B cell (primary cell): ENCODE measurements at regions not wholly inside any gene's neighbourhood (a gene's known extent, or its start where the extent isn't known, plus 50 kb on each side); places are given as distances from the start of the nearest gene placed in this dataset. TPM values are rescaled to one million over a fixed set of nuclear protein-coding genes. Genes with fewer than 3 reads are reported as not detected.
"Not testable (repeated sequence)": the region's sequence is repeated elsewhere in the genome, so short reads cannot be mapped to it uniquely, and the experiment has no call there.

Experiments used
- ATAC-seq: fragments of 200-7000 bp; cut with Tn5 transposase; one replicate; pipeline ENCODE4 v1.10.0; 2021; ENCODE audit warnings: low read depth, mild to moderate bottlenecking, moderate number of reproducible peaks, moderate library complexity
- CTCF ChIA-PET: fragments of 350-600 bp; sonication (Branson Sonifier 250); formaldehyde crosslinking; loops from one replicate; lab custom pipeline; 2021; ENCODE audit warnings: antibody characterized with exemption, inconsistent platforms; lab: Charles Lee
- POLR2A ChIA-PET: fragments of 350-600 bp; sonication (Branson Sonifier 250); formaldehyde crosslinking; loops from one replicate; lab custom pipeline; 2021; ENCODE audit warnings: antibody characterized with exemption; lab: Charles Lee
- DNase-seq: peaks from one replicate; pipeline ENCODE4 v3.0.0; 2013
- H2AFZ ChIP-seq: 2 replicates; pipeline ENCODE4 v1.6.1; 2012; ENCODE audit warnings: mild to moderate bottlenecking, low read depth, low read length; ENCODE audit not compliant: insufficient read depth, poor library complexity, severe bottlenecking
- H3K27ac ChIP-seq, 2 donors: 1 replicate in 1 of 2; 2 replicates in 1 of 2; pipeline ENCODE4 v1.5.1; 2012 to 2013; ENCODE audit warnings: low read length in 2 of 2, mild to moderate bottlenecking in 2 of 2, moderate library complexity in 1 of 2
- H3K27me3 ChIP-seq, 4 experiments: fragments of 200-600 bp in 1 of 4; sonication (generic) in 1 of 4; replicated peaks in 1 of 4; 1 replicate in 2 of 4; 2 replicates in 2 of 4; pipeline versions ENCODE4 v1.6.1 to v1.7.0; 2013 to 2016; ENCODE audit warnings: low read length in 3 of 4, mild to moderate bottlenecking in 2 of 4, mixed read lengths in 1 of 4, moderate library complexity in 1 of 4; ENCODE audit not compliant: insufficient read depth in 4 of 4, control insufficient read depth in 3 of 4; ENCODE audit errors: control extremely low read depth in 1 of 4
- H3K36me3 ChIP-seq, 2 experiments: replicated peaks in 1 of 2; 1 replicate in 1 of 2; 2 replicates in 1 of 2; pipeline versions ENCODE4 v1.6.1 to v1.7.1; 2013; ENCODE audit warnings: low read length in 1 of 2; ENCODE audit not compliant: insufficient read depth in 2 of 2, control insufficient read depth in 1 of 2; ENCODE audit errors: control extremely low read depth in 1 of 2, extremely low read depth in 1 of 2
- H3K4me1 ChIP-seq, 2 donors: fragments of 200-600 bp in 1 of 2; sonication (generic) in 1 of 2; 1 replicate in 1 of 2; 2 replicates in 1 of 2; pipeline versions ENCODE4 v1.5.1 to v1.6.1; 2013 to 2017; ENCODE audit warnings: low read length in 2 of 2; ENCODE audit not compliant: control insufficient read depth in 2 of 2, insufficient read depth in 2 of 2
- H3K4me2 ChIP-seq: replicated peaks from 2 replicates; pipeline ENCODE3; 2012; ENCODE audit warnings: mild to moderate bottlenecking, low read depth, low read length; ENCODE audit not compliant: poor library complexity, severe bottlenecking
- H3K4me3 ChIP-seq, 5 experiments: fragments of 200-600 bp in 1 of 5; sonication (generic) in 1 of 5; 1 replicate in 3 of 5; 2 replicates in 2 of 5; pipeline versions ENCODE4 v1.5.1 to v1.7.0; 2011 to 2016; ENCODE audit warnings: low read length in 4 of 5, mild to moderate bottlenecking in 4 of 5, low read depth in 2 of 5, control low read depth in 1 of 5, moderate library complexity in 1 of 5; ENCODE audit not compliant: insufficient read depth in 1 of 5; ENCODE audit errors: control extremely low read depth in 1 of 5, extremely low read depth in 1 of 5
- H3K79me2 ChIP-seq: fragments of 200-600 bp; sonication (generic); one replicate; pipeline ENCODE4 v1.6.0; 2016; ENCODE audit warnings: low read length; ENCODE audit not compliant: control insufficient read depth, insufficient read depth
- H3K9ac ChIP-seq: fragments of 200-600 bp; sonication (generic); 2 replicates; pipeline ENCODE4 v1.6.1; 2017; ENCODE audit warnings: mild to moderate bottlenecking, low read length, moderate library complexity
- H3K9me3 ChIP-seq, 3 donors: one replicate each; pipeline versions ENCODE4 v1.6.1 to v1.7.1; 2013; ENCODE audit warnings: low read length in 2 of 3; ENCODE audit not compliant: control insufficient read depth in 2 of 3, insufficient read depth in 1 of 3; ENCODE audit errors: control extremely low read depth in 1 of 3
- H4K20me1 ChIP-seq: 2 replicates; pipeline ENCODE4 v1.6.0; 2012; ENCODE audit warnings: mild to moderate bottlenecking, low read length; ENCODE audit not compliant: insufficient read depth, control insufficient read depth, poor library complexity, severe bottlenecking
- H3K27ac Mint-ChIP-seq: one replicate; pipeline ENCODE4 v1.8.0; 2021; ENCODE audit warnings: mixed read lengths
- H3K27me3 Mint-ChIP-seq: one replicate; pipeline ENCODE4 v1.8.0; 2021; ENCODE audit warnings: mixed read lengths
- H3K4me1 Mint-ChIP-seq: one replicate; pipeline ENCODE4 v1.8.0; 2021; ENCODE audit warnings: mixed read lengths
- H3K4me3 Mint-ChIP-seq: one replicate; pipeline ENCODE4 v1.8.0; 2021; ENCODE audit warnings: mixed read lengths
- H3K9me3 Mint-ChIP-seq: one replicate; pipeline ENCODE4 v1.8.0; 2022; ENCODE audit warnings: mixed read lengths; ENCODE audit not compliant: insufficient read depth
- CTCF ChIP-seq: fragments of 200-600 bp; IDR thresholded peaks from one replicate; pipeline ENCODE4 v1.8.0; 2022; ENCODE audit warnings: antibody characterized with exemption, mild to moderate bottlenecking
- EZH2 ChIP-seq: IDR thresholded peaks from 2 replicates; pipeline ENCODE4 v1.6.1; 2012; ENCODE audit warnings: borderline replicate concordance, low read depth, mild to moderate bottlenecking, moderate library complexity, low read length; ENCODE audit not compliant: insufficient read depth, poor library complexity, severe bottlenecking
- WGBS: methylation state at CpG from one replicate; pipeline ENCODE4 v1.1.5; 2013; ENCODE audit warnings: missing lambda C conversion rate; ENCODE audit not compliant: insufficient coverage; 5-methylcytosine and 5-hydroxymethylcytosine counted together
- intact Hi-C: fragments of 100-400 bp; cut with micrococcal nuclease; formaldehyde crosslinking; loops from one replicate; pipeline ENCODE4 v1.10.0; 2022
- small RNA-seq: library from RNA; depleted of rRNA; stranded (forward); fragments of <200 nt; gene quantifications from one replicate; pipeline ENCODE3, GENCODE V24; 2012; ENCODE audit warnings: low replicate concordance, low read depth; ENCODE audit not compliant: insufficient read length

GRCh38 chr9:97096793-97097192, 57.9 kb upstream of the CTSV start:
- Histone ChIP-seq H3K79me2 (no peaks in the 10 kb centered on the region), H3K4me2 (no peak overlapping the region), H3K27ac (no peak overlapping the region), H4K20me1 (no peaks in the 10 kb centered on the region), H2AFZ (no peak overlapping the region), H3K9me3 (no peaks in the 10 kb centered on the region), H3K9ac (no peak overlapping the region), H3K27me3 (peaks cover 0 to 4% (median 0%) of the 10 kb centered on the region in 4 experiments), H3K36me3 (no peaks in the 10 kb centered on the region), H3K4me3 (no peak overlapping the region), H3K4me1 (no peaks in the 10 kb centered on the region)
- Mint-ChIP-seq H3K4me3 (no peak overlapping the region), H3K9me3 (no peaks in the 10 kb centered on the region), H3K27ac (no peak overlapping the region), H3K27me3 (peaks cover 19% of the 10 kb centered on the region), H3K4me1 (no peaks in the 10 kb centered on the region)
- ChIA-PET POLR2A (no interaction called here), CTCF (no interaction called here)
- intact Hi-C loops: no loop called here
- no peak for DNase-seq
- TF ChIP-seq CTCF (no peak), EZH2 (no peak)
- no CpG with 5 or more reads among the region's 4 CpGs for WGBS
- ATAC-seq: no peak

GRCh38 chr9:97089361-97089760, 50.4 kb upstream of the CTSV start:
- H3K79me2 ChIP-seq, H3K36me3 ChIP-seq, H4K20me1 ChIP-seq, DNase-seq, H3K27ac ChIP-seq, ATAC-seq, H3K4me1 ChIP-seq, intact Hi-C loops, H3K4me3 ChIP-seq, POLR2A ChIA-PET, H3K9me3 ChIP-seq, H2AFZ ChIP-seq, H3K9ac ChIP-seq, H3K27ac Mint-ChIP-seq, H3K9me3 Mint-ChIP-seq, H3K4me2 ChIP-seq, CTCF ChIA-PET, H3K4me1 Mint-ChIP-seq, H3K4me3 Mint-ChIP-seq: not testable (repeated sequence)
- H3K27me3 Mint-ChIP-seq: peaks cover 50% of the 10 kb centered on the region
- H3K27me3 ChIP-seq: peaks cover 0 to 14% (median 0%) of the 10 kb centered on the region in 4 experiments
- 79% methylated on average over 3 of the region's 3 CpGs for WGBS

Small RNA genes lying in the stretch of these regions (small RNA-seq; reads per million reads assigned to genes)
- gene RNU6-798P: not detected
